Hepatocyte (in vitro differentiated cells): ENCODE measurements at regions not wholly inside any gene's neighbourhood (a gene's known extent, or its start where the extent isn't known, plus 50 kb on each side); places are given as distances from the start of the nearest gene placed in this dataset.

Experiments
- DNase-seq: peaks from one replicate; pipeline ENCODE4 v3.0.0-alpha.2; 2016; ENCODE audit warnings: low spot score
- H2AFZ ChIP-seq: fragments of 200-600 bp; sonication (generic); 2 replicates; pipeline ENCODE4 v1.6.0; 2016; ENCODE audit warnings: antibody characterized with exemption, mild to moderate bottlenecking
- H3K27ac ChIP-seq: fragments of 200-600 bp; sonication (generic); 2 replicates; pipeline ENCODE4 v1.5.1; 2016; ENCODE audit warnings: mild to moderate bottlenecking
- H3K27me3 ChIP-seq: fragments of 200-600 bp; sonication (generic); 2 replicates; pipeline ENCODE4 v1.6.1; 2016
- H3K36me3 ChIP-seq: fragments of 200-600 bp; sonication (generic); replicated peaks from 2 replicates; pipeline ENCODE4 v1.5.1; 2016; ENCODE audit warnings: low read depth; ENCODE audit not compliant: insufficient read depth
- H3K4me1 ChIP-seq: fragments of 200-600 bp; sonication (generic); 2 replicates; pipeline ENCODE4 v1.5.1; 2016; ENCODE audit warnings: mild to moderate bottlenecking, moderate library complexity; ENCODE audit not compliant: insufficient read depth
- H3K4me2 ChIP-seq: fragments of 200-600 bp; sonication (generic); 2 replicates; pipeline ENCODE4 v1.6.0; 2016
- H3K4me3 ChIP-seq: fragments of 200-600 bp; sonication (generic); 2 replicates; pipeline ENCODE4 v1.5.1; 2016; ENCODE audit warnings: mild to moderate bottlenecking
- H3K79me2 ChIP-seq: fragments of 200-600 bp; sonication (generic); 2 replicates; pipeline ENCODE4 v1.6.0; 2017; ENCODE audit warnings: mild to moderate bottlenecking
- H3K9me2 ChIP-seq: fragments of 200-600 bp; sonication (generic); replicated peaks from 2 replicates; pipeline ENCODE4 v1.6.0; 2017; ENCODE audit warnings: mild to moderate bottlenecking; ENCODE audit not compliant: insufficient read depth
- H3K9me3 ChIP-seq: fragments of 200-600 bp; sonication (generic); 2 replicates; pipeline ENCODE4 v1.5.1; 2016; ENCODE audit warnings: low read depth, mild to moderate bottlenecking
- H4K20me1 ChIP-seq: fragments of 200-600 bp; sonication (generic); 2 replicates; pipeline ENCODE4 v1.6.0; 2016; ENCODE audit warnings: mild to moderate bottlenecking; ENCODE audit not compliant: insufficient read depth, poor library complexity, severe bottlenecking
- EZH2 ChIP-seq: fragments of 200-600 bp; sonication (generic); IDR thresholded peaks from 2 replicates; pipeline ENCODE4 v1.6.1; 2016; ENCODE audit warnings: antibody characterized with exemption, mild to moderate bottlenecking, borderline replicate concordance
- EZH2phosphoT487 ChIP-seq: fragments of 200-600 bp; sonication (generic); IDR thresholded peaks from one replicate; pipeline ENCODE4 v1.6.1; 2018; ENCODE audit warnings: antibody characterized with exemption, mild to moderate bottlenecking, low read depth, moderate library complexity; ENCODE audit not compliant: unreplicated experiment, severe bottlenecking
- WGBS: methylation state at CpG from one replicate; pipeline ENCODE4 v1.1.6; 2016; ENCODE audit warnings: low lambda C conversion rate; ENCODE audit errors: missing lambda C conversion rate; 5-methylcytosine and 5-hydroxymethylcytosine counted together
- TF ChIP-seq, protein P1 (sequence below): fragments of 200-600 bp; sonication (generic); IDR thresholded peaks from 2 replicates; pipeline ENCODE4 v1.5.1; 2016; ENCODE audit warnings: antibody characterized with exemption, mild to moderate bottlenecking; ENCODE audit not compliant: poor library complexity

DNA sequence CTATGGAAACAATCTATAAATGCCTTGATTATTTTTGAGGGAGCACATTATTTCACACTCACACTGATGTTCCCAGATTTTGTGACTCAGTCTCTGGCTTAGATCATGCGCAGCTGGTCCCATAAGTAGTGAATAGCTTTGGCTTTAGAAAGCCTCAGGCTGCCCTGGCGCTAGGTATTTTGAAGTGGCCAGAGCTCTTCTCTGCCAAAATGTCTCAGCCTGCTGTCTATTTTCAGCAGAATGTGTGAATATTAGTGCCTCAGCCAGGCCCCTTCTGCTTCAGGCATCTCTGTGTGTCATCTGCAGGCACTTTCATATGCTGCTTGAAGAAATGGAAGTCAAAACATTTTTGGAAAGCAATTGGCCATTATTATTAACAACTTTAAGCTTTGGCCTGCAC, 931.0 kb upstream of the INTU start:
- no peak overlapping the region for H2AFZ ChIP-seq
- no peaks in the 10 kb centered on the region for H3K36me3 ChIP-seq

DNA sequence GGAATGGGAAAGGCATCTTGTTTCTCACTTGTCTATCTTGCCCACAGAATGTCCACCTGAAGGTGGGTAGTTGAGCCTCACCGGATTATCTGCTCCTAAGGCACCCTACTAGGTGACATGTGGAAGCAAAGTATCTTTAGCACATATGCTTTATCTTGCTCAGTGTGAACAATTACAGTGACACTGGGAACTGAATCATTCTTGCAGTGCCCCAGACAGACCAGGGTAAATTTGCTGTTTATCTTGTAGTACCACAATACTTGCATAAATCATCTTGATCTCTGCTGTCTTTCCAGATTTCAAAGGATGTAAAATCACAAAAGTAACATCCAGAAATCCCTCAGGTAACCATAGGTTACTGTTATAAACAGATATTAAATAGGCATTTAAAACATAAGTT, 930.0 kb upstream of the INTU start:
- no peaks in the 10 kb centered on the region for H3K27me3 ChIP-seq
- H2AFZ ChIP-seq, result no peak overlapping the region
- H3K9me2 ChIP-seq, result no peaks in the 10 kb centered on the region
- H3K4me2 ChIP-seq, result no peak overlapping the region
- WGBS, result 75% methylated on average over 1 of the region's 1 CpG
- H3K36me3 ChIP-seq, result no peaks in the 10 kb centered on the region
- H3K4me3 ChIP-seq, result no peak overlapping the region
- H4K20me1 ChIP-seq, result no peaks in the 10 kb centered on the region
- no peak overlapping the region for H3K27ac ChIP-seq
- no peak for DNase-seq
- TF ChIP-seq EZH2phosphoT487, result no peak
- TF ChIP-seq EZH2, result no peak
- TF ChIP-seq, protein P1, sequence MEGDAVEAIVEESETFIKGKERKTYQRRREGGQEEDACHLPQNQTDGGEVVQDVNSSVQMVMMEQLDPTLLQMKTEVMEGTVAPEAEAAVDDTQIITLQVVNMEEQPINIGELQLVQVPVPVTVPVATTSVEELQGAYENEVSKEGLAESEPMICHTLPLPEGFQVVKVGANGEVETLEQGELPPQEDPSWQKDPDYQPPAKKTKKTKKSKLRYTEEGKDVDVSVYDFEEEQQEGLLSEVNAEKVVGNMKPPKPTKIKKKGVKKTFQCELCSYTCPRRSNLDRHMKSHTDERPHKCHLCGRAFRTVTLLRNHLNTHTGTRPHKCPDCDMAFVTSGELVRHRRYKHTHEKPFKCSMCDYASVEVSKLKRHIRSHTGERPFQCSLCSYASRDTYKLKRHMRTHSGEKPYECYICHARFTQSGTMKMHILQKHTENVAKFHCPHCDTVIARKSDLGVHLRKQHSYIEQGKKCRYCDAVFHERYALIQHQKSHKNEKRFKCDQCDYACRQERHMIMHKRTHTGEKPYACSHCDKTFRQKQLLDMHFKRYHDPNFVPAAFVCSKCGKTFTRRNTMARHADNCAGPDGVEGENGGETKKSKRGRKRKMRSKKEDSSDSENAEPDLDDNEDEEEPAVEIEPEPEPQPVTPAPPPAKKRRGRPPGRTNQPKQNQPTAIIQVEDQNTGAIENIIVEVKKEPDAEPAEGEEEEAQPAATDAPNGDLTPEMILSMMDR, result no peak
- no peaks in the 10 kb centered on the region for H3K79me2 ChIP-seq
- H3K9me3 ChIP-seq, result no peaks in the 10 kb centered on the region
- H3K4me1 ChIP-seq, result no peaks in the 10 kb centered on the region

More for the DNA sequence above, 931.0 kb upstream of the INTU start:
- WGBS, result 88% methylated on average over 2 of the region's 2 CpGs
- Histone ChIP-seq H3K79me2 (no peaks in the 10 kb centered on the region), H3K27me3 (no peaks in the 10 kb centered on the region), H4K20me1 (no peaks in the 10 kb centered on the region), H3K4me1 (no peaks in the 10 kb centered on the region), H3K4me2 (no peak overlapping the region), H3K27ac (no peak overlapping the region), H3K9me2 (no peaks in the 10 kb centered on the region), H3K9me3 (no peaks in the 10 kb centered on the region), H3K4me3 (no peak overlapping the region)
- no peak for DNase-seq
- TF ChIP-seq EZH2 (no peak), EZH2phosphoT487 (no peak)
- TF ChIP-seq, protein P1, result no peak

- no peaks in the 10 kb centered on the region for H4K20me1 ChIP-seq
- H3K27me3 ChIP-seq, result no peaks in the 10 kb centered on the region
- H3K4me2 ChIP-seq, result no peak overlapping the region
- no peak overlapping the region for H3K27ac ChIP-seq
- no peak overlapping the region for H3K4me3 ChIP-seq
- no peak for DNase-seq
- 77% methylated on average over 3 of the region's 3 CpGs for WGBS
- H3K36me3 ChIP-seq, result no peaks in the 10 kb centered on the region
- no peaks in the 10 kb centered on the region for H3K9me3 ChIP-seq
- H3K79me2 ChIP-seq, result no peaks in the 10 kb centered on the region
- H2AFZ ChIP-seq, result no peak overlapping the region
- no peak for TF ChIP-seq EZH2
- no peaks in the 10 kb centered on the region for H3K4me1 ChIP-seq
- H3K9me2 ChIP-seq, result no peaks in the 10 kb centered on the region
Measured at GRCh38 chr4:126705266-126705665, 927.5 kb upstream of the INTU start.

DNA sequence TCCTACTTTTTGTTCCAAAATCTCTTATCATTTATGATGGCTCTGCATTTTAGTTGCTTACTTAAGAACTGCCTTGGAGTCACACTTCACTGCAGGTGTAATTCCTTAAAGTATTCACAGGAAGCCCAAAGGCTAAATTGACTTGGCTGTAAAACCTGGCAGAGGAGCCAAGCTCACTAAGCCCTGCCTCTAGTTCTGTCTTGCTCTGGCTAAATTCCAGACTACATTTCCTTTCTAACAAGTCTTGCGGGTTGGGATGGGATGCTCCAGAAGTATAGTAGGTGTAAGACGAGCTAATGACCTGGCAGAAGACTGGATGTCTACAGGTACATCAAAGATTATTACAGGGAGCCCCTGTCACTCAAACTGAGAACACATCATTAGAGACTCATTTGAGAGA, 924.0 kb upstream of the INTU start:
- Histone ChIP-seq H4K20me1 (no peaks in the 10 kb centered on the region), H2AFZ (no peak overlapping the region), H3K9me2 (no peaks in the 10 kb centered on the region), H3K36me3 (no peaks in the 10 kb centered on the region), H3K4me1 (no peaks in the 10 kb centered on the region), H3K79me2 (no peaks in the 10 kb centered on the region), H3K27ac (no peak overlapping the region), H3K4me2 (no peak overlapping the region), H3K9me3 (no peaks in the 10 kb centered on the region), H3K4me3 (no peak overlapping the region), H3K27me3 (no peaks in the 10 kb centered on the region)
- TF ChIP-seq, protein P1, result no peak
- TF ChIP-seq EZH2phosphoT487 (no peak), EZH2 (no peak)
- DNase-seq, result no peak
- 71% methylated on average over 2 of the region's 2 CpGs for WGBS
